ENCODE measurements at regions not wholly inside any gene's neighbourhood (a gene's known extent, or its start where the extent isn't known, plus 50 kb on each side); places are given as distances from the start of the nearest gene placed in this dataset.

GRCh38 chr12:112559784-112560183, 141.0 kb downstream of the PTPN11 start:
- DNase-seq (ENCODE audit: low read depth in 4 of 4, low spot score in 2 of 4) = no peak

- no peak for DNase-seq (ENCODE audit: low read depth in 4 of 4, low spot score in 2 of 4)
These were observed 145.5 kb downstream of the PTPN11 start for GRCh38 chr12:112564160-112564784.

GRCh38 chr12:112568641-112569040, 149.9 kb downstream of the PTPN11 start:
- DNase-seq (ENCODE audit: low read depth in 4 of 4, low spot score in 2 of 4) = no peak

- DNase-seq (ENCODE audit: low read depth in 4 of 4, low spot score in 2 of 4) = no peak
These were observed 151.3 kb downstream of the PTPN11 start for GRCh38 chr12:112570096-112570495.

GRCh38 chr12:112573141-112573540, 154.4 kb downstream of the PTPN11 start:
- no peak for DNase-seq (ENCODE audit: low read depth in 4 of 4, low spot score in 2 of 4)

- no peak for DNase-seq (ENCODE audit: low read depth in 4 of 4, low spot score in 2 of 4)
These were observed 156.3 kb downstream of the PTPN11 start for GRCh38 chr12:112574896-112575558.

GRCh38 chr12:112575559-112576067, 156.9 kb downstream of the PTPN11 start:
- DNase-seq (ENCODE audit: low read depth in 4 of 4, low spot score in 2 of 4) = no peak

GRCh38 chr12:112577473-112578329, 159.0 kb downstream of the PTPN11 start:
- no peak for DNase-seq (ENCODE audit: low read depth in 4 of 4, low spot score in 2 of 4)

GRCh38 chr12:112584266-112584722, 165.5 kb downstream of the PTPN11 start:
- no peak for DNase-seq (ENCODE audit: low read depth in 4 of 4, low spot score in 2 of 4)

- no peak for DNase-seq (ENCODE audit: low read depth in 4 of 4, low spot score in 2 of 4)
These were observed 167.5 kb downstream of the PTPN11 start for GRCh38 chr12:112586148-112586783.

GRCh38 chr12:112589275-112589674, 170.5 kb downstream of the PTPN11 start:
- DNase-seq (ENCODE audit: low read depth in 4 of 4, low spot score in 2 of 4) = no peak

GRCh38 chr12:112590281-112590680, 171.5 kb downstream of the PTPN11 start:
- DNase-seq (ENCODE audit: low read depth in 4 of 4, low spot score in 2 of 4) = no peak

GRCh38 chr12:112591488-112591887, 172.7 kb downstream of the PTPN11 start:
- DNase-seq (ENCODE audit: low read depth in 4 of 4, low spot score in 2 of 4) = no peak

GRCh38 chr12:112595410-112595809, 176.7 kb downstream of the PTPN11 start:
- no peak for DNase-seq (ENCODE audit: low read depth in 4 of 4, low spot score in 2 of 4)

GRCh38 chr12:112597986-112598385, 179.2 kb downstream of the PTPN11 start:
- no peak for DNase-seq (ENCODE audit: low read depth in 4 of 4, low spot score in 2 of 4)

GRCh38 chr12:112598626-112599025, 179.9 kb downstream of the PTPN11 start:
- DNase-seq (ENCODE audit: low read depth in 4 of 4, low spot score in 2 of 4) = no peak

GRCh38 chr12:112599871-112600270, 181.1 kb downstream of the PTPN11 start:
- DNase-seq (ENCODE audit: low read depth in 4 of 4, low spot score in 2 of 4) = no peak

- DNase-seq (ENCODE audit: low read depth in 4 of 4, low spot score in 2 of 4) = no peak
These were observed 183.4 kb downstream of the PTPN11 start for GRCh38 chr12:112602150-112602549.

GRCh38 chr12:112606611-112607365, 184.8 kb upstream of the RPH3A start:
- DNase-seq (ENCODE audit: low read depth in 4 of 4, low spot score in 2 of 4) = no peak

- no peak for DNase-seq (ENCODE audit: low read depth in 4 of 4, low spot score in 2 of 4)
These were observed 184.1 kb upstream of the RPH3A start for GRCh38 chr12:112607427-112607826.
